ENCODE measurements at regions not wholly inside any gene's neighbourhood (a gene's known extent, or its start where the extent isn't known, plus 50 kb on each side); places are given as distances from the start of the nearest gene placed in this dataset.

GRCh38 chr3:152056987-152057386, 183.5 kb downstream of the SUCNR1 start:
- Histone ChIP-seq H3K27me3 (no peaks in the 10 kb centered on the region; the same call in 1 of the 2 replicates), H3K9me3 (no peaks in the 10 kb centered on the region), H3K4me3 (ENCODE audit: low read depth, low read length) (no peak overlapping the region), H3K36me3 (no peaks in the 10 kb centered on the region), H3K4me1 (no peaks in the 10 kb centered on the region)
- no peak for TF ChIP-seq CTCF (IDR thresholded peaks at IDR 0.05; ENCODE audit: low read depth, low read length)
- DNase-seq = no peak

- no peak for DNase-seq
- no peaks in the 10 kb centered on the region for H3K9me3 ChIP-seq
- H3K27me3 ChIP-seq = no peaks in the 10 kb centered on the region; the same call in 1 of the 2 replicates
- H3K36me3 ChIP-seq = no peaks in the 10 kb centered on the region
- no peaks in the 10 kb centered on the region for H3K4me1 ChIP-seq
- H3K4me3 ChIP-seq (ENCODE audit: low read depth, low read length) = no peak overlapping the region
- TF ChIP-seq CTCF (IDR thresholded peaks at IDR 0.05; ENCODE audit: low read depth, low read length) = no peak
Observed at GRCh38 chr3:152058856-152059255, 185.4 kb downstream of the SUCNR1 start.

DNA sequence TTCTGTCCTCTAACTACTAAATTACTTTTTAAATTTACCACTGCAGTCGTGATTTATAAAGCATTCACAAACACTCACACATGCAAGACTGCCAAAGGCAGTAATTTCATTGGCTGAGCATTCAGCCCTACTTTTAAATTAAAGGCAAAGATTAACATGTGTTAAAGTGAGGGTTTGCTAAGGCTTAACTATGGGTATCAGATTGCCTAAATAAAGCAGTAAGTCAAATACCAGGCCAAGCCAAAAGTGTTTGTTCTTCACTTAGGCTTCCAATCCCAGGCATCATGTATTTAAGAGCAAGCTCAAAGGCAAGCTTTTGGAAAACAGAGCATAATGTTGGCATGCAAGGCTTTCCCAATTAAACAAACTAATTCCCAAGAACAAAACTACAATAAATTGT, 187.3 kb downstream of the SUCNR1 start:
- DNase-seq = no peak
- no peak for TF ChIP-seq CTCF (IDR thresholded peaks at IDR 0.05; ENCODE audit: low read depth, low read length)
- H3K27me3 ChIP-seq = no peaks in the 10 kb centered on the region; the same call in 1 of the 2 replicates
- H3K9me3 ChIP-seq = no peaks in the 10 kb centered on the region
- no peaks in the 10 kb centered on the region for H3K36me3 ChIP-seq
- H3K4me1 ChIP-seq = no peaks in the 10 kb centered on the region
- no peak overlapping the region for H3K4me3 ChIP-seq (ENCODE audit: low read depth, low read length)

DNA sequence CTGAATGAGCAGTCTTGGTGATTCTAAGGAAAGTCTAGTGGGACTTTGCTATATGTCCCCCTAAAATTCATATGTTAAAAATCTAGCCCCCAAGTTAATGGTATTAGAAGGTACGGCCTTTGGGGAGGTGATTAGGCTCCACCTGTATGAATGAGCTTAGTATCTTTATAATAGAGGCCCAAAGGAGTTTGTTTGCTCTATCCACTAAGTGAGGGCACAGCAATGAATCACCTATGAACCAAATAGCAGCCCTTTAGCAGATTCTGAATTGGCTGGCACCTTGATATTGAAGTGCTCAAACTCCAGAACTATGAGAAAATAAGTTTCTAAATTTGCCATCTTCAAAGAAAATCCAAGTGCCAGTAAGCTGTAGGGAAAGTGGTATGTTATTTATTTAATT, 187.9 kb downstream of the SUCNR1 start:
- no peak for DNase-seq
- H3K4me1 ChIP-seq = no peaks in the 10 kb centered on the region
- TF ChIP-seq CTCF (IDR thresholded peaks at IDR 0.05; ENCODE audit: low read depth, low read length) = no peak
- no peak overlapping the region for H3K4me3 ChIP-seq (ENCODE audit: low read depth, low read length)
- H3K36me3 ChIP-seq = no peaks in the 10 kb centered on the region
- no peaks in the 10 kb centered on the region; the same call in 1 of the 2 replicates for H3K27me3 ChIP-seq
- H3K9me3 ChIP-seq = no peaks in the 10 kb centered on the region

DNA sequence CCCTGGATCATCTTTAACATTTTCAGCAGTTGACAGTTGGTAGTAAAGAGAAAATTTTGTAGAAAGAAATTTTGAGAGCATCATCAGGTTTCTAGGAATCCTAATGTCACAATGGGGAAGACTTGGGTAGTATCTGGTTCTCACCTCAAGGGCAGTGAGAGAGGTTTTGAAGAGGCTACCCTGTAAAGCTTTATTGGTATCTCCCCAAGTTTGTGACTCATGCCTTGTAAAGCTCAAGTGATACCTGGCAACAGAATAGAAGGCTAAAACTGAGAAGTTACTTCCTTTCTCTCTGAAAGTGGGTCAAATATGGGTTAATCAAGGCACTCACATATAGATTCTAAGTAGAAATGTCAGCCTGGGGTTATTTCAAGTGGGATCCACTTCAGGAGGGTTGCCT, 196.4 kb downstream of the SUCNR1 start:
- no peak for DNase-seq
- Histone ChIP-seq H3K4me1 (no peaks in the 10 kb centered on the region), H3K36me3 (no peaks in the 10 kb centered on the region), H3K9me3 (no peaks in the 10 kb centered on the region; the same call in 1 of the 2 replicates), H3K4me3 (ENCODE audit: low read depth, low read length) (no peak overlapping the region), H3K27me3 (peaks cover 4% of the 10 kb centered on the region; the same call in 1 of the 2 replicates)
- TF ChIP-seq CTCF (IDR thresholded peaks at IDR 0.05; ENCODE audit: low read depth, low read length) = no peak

GRCh38 chr3:152071315-152071714, 197.4 kb upstream of the MBNL1 start:
- no peaks in the 10 kb centered on the region for H3K36me3 ChIP-seq
- peaks cover 4% of the 10 kb centered on the region; the same call in 1 of the 2 replicates for H3K27me3 ChIP-seq
- no peak overlapping the region for H3K4me3 ChIP-seq (ENCODE audit: low read depth, low read length)
- no peaks in the 10 kb centered on the region; the same call in 1 of the 2 replicates for H3K9me3 ChIP-seq
- DNase-seq = no peak
- H3K4me1 ChIP-seq = no peaks in the 10 kb centered on the region
- no peak for TF ChIP-seq CTCF (IDR thresholded peaks at IDR 0.05; ENCODE audit: low read depth, low read length)
